ENCODE measurements at regions not wholly inside any gene's neighbourhood (a gene's known extent, or its start where the extent isn't known, plus 50 kb on each side); places are given as distances from the start of the nearest gene placed in this dataset.
"Not testable (repeated sequence)": the region's sequence is repeated elsewhere in the genome, so short reads cannot be mapped to it uniquely, and the experiment has no call there.

- DNase-seq, result no peak
Measured at GRCh38 chr6:140462453-140463311, 1088.2 kb upstream of the CITED2 start.

- DNase-seq, result no peak
Measured at GRCh38 chr6:140462076-140462452, 1087.6 kb upstream of the CITED2 start.

GRCh38 chr6:140460267-140460666 lies 1085.8 kb upstream of the CITED2 start:
- no peak for DNase-seq

- DNase-seq, result no peak
Measured at GRCh38 chr6:140459209-140459608, 1084.8 kb upstream of the CITED2 start.

GRCh38 chr6:140446241-140446640 lies 1071.8 kb upstream of the CITED2 start:
- DNase-seq, result no peak

- no peak for DNase-seq
Measured at GRCh38 chr6:140445474-140446004, 1071.1 kb upstream of the CITED2 start.

- not testable (repeated sequence) for DNase-seq
Measured at GRCh38 chr6:140443112-140443511, 1068.7 kb upstream of the CITED2 start.

GRCh38 chr6:140441256-140441655 lies 1066.8 kb upstream of the CITED2 start:
- DNase-seq, result no peak

- no peak for DNase-seq
Measured at GRCh38 chr6:140440223-140440835, 1065.9 kb upstream of the CITED2 start.

GRCh38 chr6:140438346-140438735 lies 1063.9 kb upstream of the CITED2 start:
- no peak for DNase-seq

GRCh38 chr6:140437619-140438345 lies 1063.3 kb upstream of the CITED2 start:
- no peak for DNase-seq

- DNase-seq, result no peak
Measured at GRCh38 chr6:140436023-140436811, 1061.8 kb upstream of the CITED2 start.

- DNase-seq, result no peak
Measured at GRCh38 chr6:140434761-140435160, 1060.3 kb upstream of the CITED2 start.

- no peak for DNase-seq
Measured at GRCh38 chr6:140433072-140433471, 1058.6 kb upstream of the CITED2 start.

- no peak for DNase-seq
Measured at GRCh38 chr6:140427842-140428241, 1053.4 kb upstream of the CITED2 start.

- no peak for DNase-seq
Measured at GRCh38 chr6:140414966-140415620, 1040.6 kb upstream of the CITED2 start.

GRCh38 chr6:140403020-140403419 lies 1028.6 kb upstream of the CITED2 start:
- DNase-seq, result no peak

GRCh38 chr6:140401761-140402160 lies 1027.3 kb upstream of the CITED2 start:
- DNase-seq, result no peak

- no peak for DNase-seq
Measured at GRCh38 chr6:140398076-140398475, 1023.6 kb upstream of the CITED2 start.

- no peak for DNase-seq
Measured at GRCh38 chr6:140397106-140397505, 1022.7 kb upstream of the CITED2 start.

GRCh38 chr6:140393665-140394540 lies 1019.5 kb upstream of the CITED2 start:
- no peak for DNase-seq
